Right atrium auricular region (tissue), 2 donors: ENCODE measurements at regions not wholly inside any gene's neighbourhood (a gene's known extent, or its start where the extent isn't known, plus 50 kb on each side); places are given as distances from the start of the nearest gene placed in this dataset.

Experiments used
- DNase-seq: peaks from one replicate; pipeline ENCODE4 v3.0.0-alpha.2; 2019; ENCODE audit warnings: low spot score
- H3K27ac ChIP-seq, 2 donors: fragments of 200-600 bp; sonication (generic); 1 replicate in 1 of 2; 2 replicates in 1 of 2; pipeline ENCODE4 v1.5.1; 2016 to 2019
- H3K27me3 ChIP-seq, 2 donors: fragments of 200-600 bp; sonication (generic); one replicate each; pipeline versions ENCODE4 v1.5.1 to v1.6.0; 2017 to 2019
- H3K36me3 ChIP-seq: fragments of 200-600 bp; sonication (generic); one replicate; pipeline ENCODE4 v1.5.1; 2016
- H3K4me1 ChIP-seq, 2 donors: fragments of 200-600 bp; sonication (generic); one replicate each; pipeline versions ENCODE4 v1.5.1 to v1.6.0; 2017 to 2019
- H3K4me3 ChIP-seq, 2 donors: fragments of 200-600 bp; sonication (generic); 1 replicate in 1 of 2; 2 replicates in 1 of 2; pipeline ENCODE4 v1.5.1; 2017 to 2019; ENCODE audit warnings: mild to moderate bottlenecking in 1 of 2, moderate library complexity in 1 of 2
- H3K9me3 ChIP-seq, 2 donors: fragments of 200-600 bp; sonication (generic); one replicate each; pipeline ENCODE4 v1.5.1; 2019
- CTCF ChIP-seq, 2 donors: fragments of 200-600 bp; sonication (generic); IDR thresholded peaks; one replicate each; pipeline ENCODE4 v1.5.1; 2019; ENCODE audit warnings: antibody characterized with exemption in 2 of 2

- no peak for DNase-seq
- Histone ChIP-seq H3K4me1 (peaks cover 0 to 7% of the 10 kb centered on the region in 2 donors), H3K9me3 (no peaks in the 10 kb centered on the region), H3K27me3 (no peaks in the 10 kb centered on the region), H3K27ac (no peak overlapping the region), H3K4me3 (no peak overlapping the region), H3K36me3 (no peaks in the 10 kb centered on the region)
- no peak for TF ChIP-seq CTCF (IDR thresholded peaks at IDR 0.05)
Observed at GRCh38 chr2:62344472-62344871, 148.6 kb downstream of the B3GNT2 start.

DNA sequence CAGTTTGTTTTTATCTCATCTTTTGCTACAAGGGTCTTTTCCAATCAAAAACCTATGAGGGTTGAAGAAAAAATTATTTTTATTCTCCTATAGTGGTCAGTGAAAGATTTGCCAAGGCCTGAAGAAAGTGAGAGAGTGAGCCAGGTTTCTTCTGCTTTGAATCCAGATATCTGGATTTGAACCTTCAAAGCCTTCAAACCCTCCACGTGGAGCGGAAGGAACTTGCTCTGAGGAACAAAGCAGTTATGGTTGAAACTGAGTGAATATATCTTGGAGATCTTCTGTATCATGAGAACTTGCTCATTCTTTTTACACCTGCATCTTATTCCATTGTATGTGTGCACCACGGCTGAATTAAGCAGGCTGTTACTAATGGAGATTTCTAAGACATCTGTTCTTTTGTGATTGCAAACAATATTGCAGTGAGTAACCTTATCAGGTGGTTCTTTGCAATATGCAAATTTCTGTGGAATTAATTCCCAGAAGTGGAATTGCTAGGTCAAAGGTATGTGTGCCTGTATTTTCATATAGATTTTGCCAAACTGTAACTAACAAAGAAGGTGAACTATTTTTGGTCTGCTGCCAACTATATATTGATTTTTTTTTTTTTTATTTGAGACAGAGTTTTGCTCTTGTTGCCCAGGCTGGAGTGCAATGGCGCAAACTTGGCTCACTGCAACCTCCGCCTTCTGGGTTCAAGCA lies 147.9 kb downstream of the B3GNT2 start:
- H3K27me3 ChIP-seq = no peaks in the 10 kb centered on the region
- H3K4me1 ChIP-seq = peaks cover 0 to 7% of the 10 kb centered on the region in 2 donors
- H3K9me3 ChIP-seq = no peaks in the 10 kb centered on the region
- TF ChIP-seq CTCF (IDR thresholded peaks at IDR 0.05) = no peak
- no peaks in the 10 kb centered on the region for H3K36me3 ChIP-seq
- no peak overlapping the region for H3K27ac ChIP-seq
- DNase-seq = no peak
- no peak overlapping the region for H3K4me3 ChIP-seq

- no peak overlapping the region for H3K27ac ChIP-seq
- H3K4me1 ChIP-seq = peaks cover 0 to 7% of the 10 kb centered on the region in 2 donors
- H3K4me3 ChIP-seq = no peak overlapping the region
Observed at GRCh38 chr2:62343206-62343605, 147.3 kb downstream of the B3GNT2 start.

GRCh38 chr2:62340994-62341484 lies 145.1 kb downstream of the B3GNT2 start:
- Histone ChIP-seq H3K9me3 (no peaks in the 10 kb centered on the region), H3K36me3 (no peaks in the 10 kb centered on the region), H3K4me3 (no peak overlapping the region), H3K27me3 (no peaks in the 10 kb centered on the region), H3K4me1 (peaks cover 0 to 7% of the 10 kb centered on the region in 2 donors), H3K27ac (peak overlapping the region in 1 of 2 donors; percentile 24)
- no peak for DNase-seq
- no peak for TF ChIP-seq CTCF (IDR thresholded peaks at IDR 0.05)

More at GRCh38 chr2:62343206-62343605, 147.3 kb downstream of the B3GNT2 start:
- H3K9me3 ChIP-seq = no peaks in the 10 kb centered on the region
- no peaks in the 10 kb centered on the region for H3K36me3 ChIP-seq
- DNase-seq = no peak
- H3K27me3 ChIP-seq = no peaks in the 10 kb centered on the region
- no peak for TF ChIP-seq CTCF (IDR thresholded peaks at IDR 0.05)

DNA sequence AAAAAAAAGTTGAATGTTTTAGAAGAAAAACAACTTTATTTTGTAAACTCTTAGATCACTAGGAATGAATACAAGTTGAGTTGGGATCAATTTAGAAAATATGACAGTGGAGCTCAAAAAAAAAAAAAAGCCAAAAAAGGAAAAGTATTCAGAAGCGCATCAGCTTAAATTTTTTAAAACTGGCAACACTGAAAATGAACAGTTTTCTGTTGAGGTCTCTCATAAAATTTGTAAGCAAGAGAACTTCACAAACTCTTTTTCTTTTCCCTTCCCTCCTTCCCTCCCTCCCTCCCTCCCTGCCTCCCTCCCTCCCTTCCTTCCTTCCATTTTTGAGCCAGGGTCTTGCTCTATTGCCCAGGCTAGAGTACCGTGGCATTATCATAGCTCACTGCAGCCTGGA lies 143.9 kb downstream of the B3GNT2 start:
- H3K4me1 ChIP-seq = peaks cover 0 to 7% of the 10 kb centered on the region in 2 donors
- H3K27ac ChIP-seq = no peak overlapping the region
- no peaks in the 10 kb centered on the region for H3K9me3 ChIP-seq
- TF ChIP-seq CTCF (IDR thresholded peaks at IDR 0.05) = no peak
- no peak for DNase-seq
- H3K36me3 ChIP-seq = no peaks in the 10 kb centered on the region
- H3K27me3 ChIP-seq = no peaks in the 10 kb centered on the region
- no peak overlapping the region for H3K4me3 ChIP-seq

DNA sequence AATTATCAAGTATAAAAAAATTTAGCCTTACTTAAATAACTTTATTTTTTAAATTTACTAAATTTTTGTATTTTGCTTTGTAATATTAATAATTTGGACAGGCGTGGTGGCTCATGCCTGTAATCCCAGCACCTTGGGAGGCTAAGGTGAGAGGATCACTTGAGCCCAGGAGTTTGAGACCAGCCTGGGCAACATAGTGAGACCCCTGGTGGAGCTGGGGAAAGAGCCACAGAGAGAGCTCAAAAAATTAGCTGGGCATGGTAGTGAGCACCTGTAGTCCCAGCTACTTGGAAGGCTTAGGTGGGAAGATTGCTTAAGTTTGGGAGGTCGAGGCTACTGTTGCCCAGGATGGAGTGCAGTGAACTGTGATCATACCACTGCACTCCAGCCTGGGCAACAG lies 143.5 kb downstream of the B3GNT2 start:
- Histone ChIP-seq H3K27me3 (no peaks in the 10 kb centered on the region), H3K9me3 (no peaks in the 10 kb centered on the region), H3K36me3 (no peaks in the 10 kb centered on the region), H3K4me1 (peaks cover 0 to 7% of the 10 kb centered on the region in 2 donors), H3K27ac (no peak overlapping the region), H3K4me3 (no peak overlapping the region)
- no peak for TF ChIP-seq CTCF (IDR thresholded peaks at IDR 0.05)
- DNase-seq = no peak
